ENCODE measurements at regions not wholly inside any gene's neighbourhood (a gene's known extent, or its start where the extent isn't known, plus 50 kb on each side); places are given as distances from the start of the nearest gene placed in this dataset.

DNA sequence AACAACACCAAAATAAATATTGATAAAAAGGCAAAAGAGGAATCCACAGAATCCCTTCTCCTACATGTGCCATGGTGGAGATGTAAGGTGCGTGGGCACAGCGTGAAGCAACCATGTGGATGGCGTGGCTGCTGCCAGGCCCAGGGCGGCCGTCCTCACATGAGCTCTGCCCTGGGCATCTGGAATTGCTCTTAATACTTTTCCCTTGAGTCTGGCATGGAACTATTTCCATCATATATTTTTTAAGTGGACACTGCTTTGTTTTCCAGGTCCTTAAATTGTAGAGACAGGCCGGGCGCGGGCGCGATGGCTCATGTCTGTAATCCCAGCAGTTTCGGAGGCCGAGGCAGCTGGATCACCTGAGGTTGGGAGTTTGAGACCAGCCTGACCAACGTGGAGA, 349.3 kb downstream of the IRX1 start:
- no peaks in the 10 kb centered on the region for H3K4me1 ChIP-seq (ENCODE audit: control insufficient read depth, extremely low read depth, insufficient read depth, low read length)
- TF ChIP-seq MYC (IDR thresholded peaks at IDR 0.05; ENCODE audit: low read depth, low read length) = no peak
- TF ChIP-seq EZH2 (IDR thresholded peaks at IDR 0.05; ENCODE audit: borderline replicate concordance, low read depth, low read length, severe bottlenecking) = no peak
- TF ChIP-seq, protein P1, sequence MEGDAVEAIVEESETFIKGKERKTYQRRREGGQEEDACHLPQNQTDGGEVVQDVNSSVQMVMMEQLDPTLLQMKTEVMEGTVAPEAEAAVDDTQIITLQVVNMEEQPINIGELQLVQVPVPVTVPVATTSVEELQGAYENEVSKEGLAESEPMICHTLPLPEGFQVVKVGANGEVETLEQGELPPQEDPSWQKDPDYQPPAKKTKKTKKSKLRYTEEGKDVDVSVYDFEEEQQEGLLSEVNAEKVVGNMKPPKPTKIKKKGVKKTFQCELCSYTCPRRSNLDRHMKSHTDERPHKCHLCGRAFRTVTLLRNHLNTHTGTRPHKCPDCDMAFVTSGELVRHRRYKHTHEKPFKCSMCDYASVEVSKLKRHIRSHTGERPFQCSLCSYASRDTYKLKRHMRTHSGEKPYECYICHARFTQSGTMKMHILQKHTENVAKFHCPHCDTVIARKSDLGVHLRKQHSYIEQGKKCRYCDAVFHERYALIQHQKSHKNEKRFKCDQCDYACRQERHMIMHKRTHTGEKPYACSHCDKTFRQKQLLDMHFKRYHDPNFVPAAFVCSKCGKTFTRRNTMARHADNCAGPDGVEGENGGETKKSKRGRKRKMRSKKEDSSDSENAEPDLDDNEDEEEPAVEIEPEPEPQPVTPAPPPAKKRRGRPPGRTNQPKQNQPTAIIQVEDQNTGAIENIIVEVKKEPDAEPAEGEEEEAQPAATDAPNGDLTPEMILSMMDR (IDR thresholded peaks at IDR 0.05; ENCODE audit: extremely low read depth in 1 of 2, insufficient read depth in 1 of 2, low read depth in 1 of 2, low read length in 2 of 2) = no peak
- no peak for TF ChIP-seq JUN (IDR thresholded peaks at IDR 0.05; ENCODE audit: borderline replicate concordance, insufficient read depth, insufficient read length, low read depth)
- no peak for TF ChIP-seq FOS (IDR thresholded peaks at IDR 0.05; ENCODE audit: borderline replicate concordance, insufficient read depth, low read length)
- TF ChIP-seq, protein P2, sequence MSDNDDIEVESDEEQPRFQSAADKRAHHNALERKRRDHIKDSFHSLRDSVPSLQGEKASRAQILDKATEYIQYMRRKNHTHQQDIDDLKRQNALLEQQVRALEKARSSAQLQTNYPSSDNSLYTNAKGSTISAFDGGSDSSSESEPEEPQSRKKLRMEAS (IDR thresholded peaks at IDR 0.05; ENCODE audit: insufficient read depth, insufficient read length) = no peak
- TF ChIP-seq GATA2 (IDR thresholded peaks at IDR 0.05; ENCODE audit: insufficient read depth, insufficient read length, low read depth, low read length) = no peak
- TF ChIP-seq POLR2AphosphoS5 (IDR thresholded peaks at IDR 0.05; ENCODE audit: insufficient read depth, low read depth, low read length) = no peak
- TF ChIP-seq POLR2A (IDR thresholded peaks at IDR 0.05; ENCODE audit: low read depth, low read length) = no peak
- H3K79me2 ChIP-seq (ENCODE audit: control insufficient read depth, insufficient read depth, low read length) = no peaks in the 10 kb centered on the region
- no TSS peak for BruUV-seq (replicated peaks)
- FAIRE-seq = no peak
- H3K9me3 ChIP-seq (replicated peaks; ENCODE audit: control insufficient read depth, insufficient read depth, low read length) = peaks cover 2% of the 10 kb centered on the region
- no peaks in the 10 kb centered on the region for H4K20me1 ChIP-seq (replicated peaks; ENCODE audit: control insufficient read depth, extremely low read depth, insufficient read depth, low read length)
- ChIA-PET CTCF (no interaction called here), POLR2A (no interaction called here)
- no peak overlapping the region for H3K27ac ChIP-seq (ENCODE audit: insufficient read depth, low read depth, low read length)
- dilution Hi-C loops (cut with MboI; ENCODE audit: extremely low pct_ligation_motif_present, low sequenced_read_pairs) = no loop called here
- H3K9ac ChIP-seq (replicated peaks; ENCODE audit: extremely low read depth, insufficient read depth, low read length) = no peak overlapping the region
- H3K4me3 ChIP-seq (replicated peaks in 1 of 3; ENCODE audit: insufficient read depth in 1 of 3, low read depth in 1 of 3, low read length in 3 of 3) = no peak overlapping the region
- intact Hi-C loops (cut with micrococcal nuclease) = no loop called here
- no peak for DNase-seq (ENCODE audit: low read depth, low spot score)
- H3K27me3 ChIP-seq (ENCODE audit: control insufficient read depth in 2 of 2, insufficient read depth in 2 of 2, low read length in 2 of 2) = no peaks in the 10 kb centered on the region
- H3K4me2 ChIP-seq (ENCODE audit: insufficient read depth, low read length) = no peak overlapping the region
- H3K36me3 ChIP-seq (ENCODE audit: control insufficient read depth in 2 of 2, extremely low read depth in 1 of 2, insufficient read depth in 2 of 2, low read length in 2 of 2) = no peaks in the 10 kb centered on the region
- no peaks in the 10 kb centered on the region for H3K9me1 ChIP-seq (replicated peaks; ENCODE audit: control insufficient read depth, extremely low read depth, insufficient read depth, low read length)
- no peak overlapping the region for H2AFZ ChIP-seq (ENCODE audit: low read depth, low read length)
